Karpas-422 (cell line): ENCODE measurements at regions not wholly inside any gene's neighbourhood (a gene's known extent, or its start where the extent isn't known, plus 50 kb on each side); places are given as distances from the start of the nearest gene placed in this dataset.
"Not testable (repeated sequence)": the region's sequence is repeated elsewhere in the genome, so short reads cannot be mapped to it uniquely, and the experiment has no call there.

Source experiments
- DNase-seq: peaks from one replicate; pipeline ENCODE4 v3.0.0-alpha.2; 2015
- H2AFZ ChIP-seq: fragments of 200-600 bp; sonication (generic); 2 replicates; pipeline ENCODE4 v1.6.1; 2014; ENCODE audit warnings: antibody characterized with exemption, low read length, mixed read lengths
- H3K27ac ChIP-seq: fragments of 200-600 bp; sonication (generic); 2 replicates; pipeline ENCODE4 v1.5.1; 2014; ENCODE audit warnings: mild to moderate bottlenecking, low read length, moderate library complexity
- H3K27me3 ChIP-seq: fragments of 200-600 bp; sonication (generic); 2 replicates; pipeline ENCODE4 v1.6.1; 2014; ENCODE audit warnings: low read length, mixed read lengths
- H3K36me3 ChIP-seq: fragments of 200-600 bp; sonication (generic); 2 replicates; pipeline ENCODE4 v1.6.1; 2014; ENCODE audit warnings: low read length, mixed read lengths; ENCODE audit not compliant: insufficient read depth
- H3K4me1 ChIP-seq: fragments of 200-600 bp; sonication (generic); 2 replicates; pipeline ENCODE4 v1.6.1; 2014; ENCODE audit warnings: mild to moderate bottlenecking, low read length, mixed read lengths
- H3K4me2 ChIP-seq: fragments of 200-600 bp; sonication (generic); 2 replicates; pipeline ENCODE4 v1.6.1; 2014; ENCODE audit warnings: low read length, low read depth, mild to moderate bottlenecking; ENCODE audit not compliant: poor library complexity, severe bottlenecking
- H3K4me3 ChIP-seq: fragments of 200-600 bp; sonication (generic); 2 replicates; pipeline ENCODE4 v1.5.1; 2014; ENCODE audit warnings: mild to moderate bottlenecking, antibody characterized with exemption, low read length, mixed read lengths
- H3K79me2 ChIP-seq: fragments of 200-600 bp; sonication (generic); 2 replicates; pipeline ENCODE4 v1.6.1; 2014; ENCODE audit warnings: mild to moderate bottlenecking, low read length, mixed read lengths
- H3K9ac ChIP-seq: fragments of 200-600 bp; sonication (generic); 2 replicates; pipeline ENCODE4 v1.6.0; 2014; ENCODE audit warnings: low read length
- H3K9me2 ChIP-seq: fragments of 200-600 bp; sonication (generic), shearing (Covaris generic); replicated peaks from 2 replicates; pipeline ENCODE4 v1.6.0; 2014; ENCODE audit warnings: mild to moderate bottlenecking, low read length, moderate library complexity; ENCODE audit not compliant: insufficient read depth
- H3K9me3 ChIP-seq: fragments of 300-700, 200-600 bp; sonication (generic); 2 replicates; pipeline ENCODE4 v1.6.1; 2014; ENCODE audit warnings: low read length, mixed read lengths
- H4K20me1 ChIP-seq: fragments of 200-600 bp; sonication (generic); 2 replicates; pipeline ENCODE4 v1.6.1; 2014; ENCODE audit warnings: mild to moderate bottlenecking, antibody characterized with exemption, low read length, low read depth; ENCODE audit not compliant: insufficient read depth

DNA sequence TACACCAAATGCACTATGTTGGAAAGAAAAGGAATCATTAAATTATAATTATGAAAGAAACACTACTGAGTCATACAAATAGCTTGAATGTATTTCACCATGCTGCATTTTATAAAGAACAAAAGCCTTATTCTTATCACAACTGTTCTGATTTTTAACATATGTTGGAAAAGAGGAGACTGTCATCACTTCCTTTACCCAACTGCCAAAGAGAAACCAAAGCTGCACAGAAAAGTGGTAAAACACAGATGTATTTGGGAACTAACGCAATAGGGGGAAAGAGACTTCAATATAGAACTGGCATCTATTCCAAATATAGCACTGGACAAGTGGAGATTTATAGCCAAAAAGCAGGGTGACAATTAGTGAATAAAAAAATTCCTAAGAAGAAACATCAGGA lies 181.0 kb downstream of the SPANXN3 start:
- DNase-seq = no peak
- H3K36me3 ChIP-seq = no peaks in the 10 kb centered on the region
- no peaks in the 10 kb centered on the region for H4K20me1 ChIP-seq
- no peaks in the 10 kb centered on the region for H3K9me2 ChIP-seq
- H3K27ac ChIP-seq = no peak overlapping the region
- H3K4me3 ChIP-seq = no peak overlapping the region
- H3K27me3 ChIP-seq = no peaks in the 10 kb centered on the region
- H3K4me2 ChIP-seq = no peak overlapping the region
- H2AFZ ChIP-seq = no peak overlapping the region
- no peak overlapping the region for H3K9ac ChIP-seq
- H3K9me3 ChIP-seq = peaks cover 35% of the 10 kb centered on the region
- no peaks in the 10 kb centered on the region for H3K79me2 ChIP-seq
- no peaks in the 10 kb centered on the region for H3K4me1 ChIP-seq

- Histone ChIP-seq H2AFZ (no peak overlapping the region), H3K4me3 (no peak overlapping the region), H3K9me2 (no peaks in the 10 kb centered on the region), H3K9me3 (peaks cover 20% of the 10 kb centered on the region), H3K27ac (no peak overlapping the region), H3K4me1 (no peaks in the 10 kb centered on the region), H3K79me2 (no peaks in the 10 kb centered on the region), H3K9ac (no peak overlapping the region), H3K4me2 (no peak overlapping the region), H3K27me3 (no peaks in the 10 kb centered on the region), H4K20me1 (no peaks in the 10 kb centered on the region), H3K36me3 (no peaks in the 10 kb centered on the region)
- no peak for DNase-seq
These were observed 197.7 kb downstream of the SPANXN3 start for GRCh38 chrX:143319526-143319925.

DNA sequence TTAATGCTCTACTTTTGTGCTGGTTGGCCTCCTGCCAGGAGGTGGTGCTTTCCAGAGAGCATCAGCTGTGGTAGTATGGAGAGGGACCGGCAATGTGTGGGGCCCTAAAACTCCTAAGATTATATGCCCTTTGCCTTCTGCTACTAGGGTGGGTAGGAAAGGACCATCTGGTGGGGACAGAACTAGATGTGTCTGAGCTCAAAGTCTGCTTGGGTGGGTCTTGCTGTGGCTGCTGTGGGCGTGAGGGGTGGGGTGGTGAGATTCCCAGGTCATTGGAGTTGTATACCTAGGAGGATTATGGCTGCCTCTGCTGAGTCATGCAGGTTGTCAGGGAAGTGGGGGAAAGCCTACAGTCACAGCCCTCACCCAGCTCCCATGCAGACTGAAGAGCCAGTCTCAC lies 198.4 kb downstream of the SPANXN3 start:
- not testable (repeated sequence) for H3K79me2 ChIP-seq, H3K9me2 ChIP-seq, H3K4me2 ChIP-seq, H3K9ac ChIP-seq, H3K4me3 ChIP-seq, H4K20me1 ChIP-seq, H3K27me3 ChIP-seq, H3K27ac ChIP-seq, H2AFZ ChIP-seq, H3K36me3 ChIP-seq, H3K4me1 ChIP-seq, DNase-seq
- H3K9me3 ChIP-seq = peaks cover 20% of the 10 kb centered on the region

- Histone ChIP-seq H3K36me3 (no peaks in the 10 kb centered on the region), H3K4me1 (no peaks in the 10 kb centered on the region), H3K9me3 (peaks cover 14% of the 10 kb centered on the region), H3K9ac (no peak overlapping the region), H3K27ac (no peak overlapping the region), H3K27me3 (no peaks in the 10 kb centered on the region), H3K4me2 (no peak overlapping the region), H3K4me3 (no peak overlapping the region), H3K79me2 (no peaks in the 10 kb centered on the region), H3K9me2 (no peaks in the 10 kb centered on the region), H4K20me1 (no peaks in the 10 kb centered on the region), H2AFZ (no peak overlapping the region)
- DNase-seq = no peak
These were observed 210.0 kb downstream of the SPANXN3 start for GRCh38 chrX:143306991-143307937.

DNA sequence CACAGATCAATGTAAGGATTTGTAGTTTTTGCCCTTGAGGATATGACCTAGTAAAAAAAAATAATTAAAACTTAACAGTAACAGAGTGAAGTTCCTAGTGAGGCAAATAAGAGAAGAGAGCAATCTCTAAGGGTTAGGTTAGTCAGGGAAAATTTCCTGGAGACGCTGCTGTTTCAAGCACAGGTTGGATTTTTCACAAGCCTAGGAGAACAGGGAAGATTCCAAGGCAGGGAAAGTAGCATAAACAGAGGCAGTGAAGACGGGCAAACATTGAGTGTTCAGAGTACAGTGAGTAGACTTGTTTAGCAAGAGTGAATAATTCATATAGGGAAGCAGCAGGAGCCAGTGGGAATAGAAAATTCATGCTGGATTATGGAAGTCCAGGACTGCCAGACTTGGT lies 212.8 kb downstream of the SPANXN3 start:
- Histone ChIP-seq H3K36me3 (no peaks in the 10 kb centered on the region), H3K27me3 (no peaks in the 10 kb centered on the region), H3K4me3 (no peak overlapping the region), H3K4me2 (no peak overlapping the region), H3K9me3 (peaks cover 11% of the 10 kb centered on the region; the same call in 1 of the 2 replicates), H3K27ac (no peak overlapping the region), H3K4me1 (no peaks in the 10 kb centered on the region), H2AFZ (no peak overlapping the region), H3K9me2 (no peaks in the 10 kb centered on the region), H3K9ac (no peak overlapping the region), H4K20me1 (no peaks in the 10 kb centered on the region), H3K79me2 (no peaks in the 10 kb centered on the region)
- no peak for DNase-seq

- Histone ChIP-seq H3K4me1 (no peaks in the 10 kb centered on the region), H3K79me2 (no peaks in the 10 kb centered on the region), H3K9me2 (no peaks in the 10 kb centered on the region), H3K9ac (no peak overlapping the region), H3K36me3 (no peaks in the 10 kb centered on the region), H3K4me3 (no peak overlapping the region), H4K20me1 (no peaks in the 10 kb centered on the region), H3K27me3 (no peaks in the 10 kb centered on the region), H2AFZ (no peak overlapping the region), H3K9me3 (peaks cover 11% of the 10 kb centered on the region; the same call in 1 of the 2 replicates), H3K4me2 (no peak overlapping the region), H3K27ac (no peak overlapping the region)
- DNase-seq = no peak
These were observed 213.2 kb downstream of the SPANXN3 start for GRCh38 chrX:143304025-143304424.

DNA sequence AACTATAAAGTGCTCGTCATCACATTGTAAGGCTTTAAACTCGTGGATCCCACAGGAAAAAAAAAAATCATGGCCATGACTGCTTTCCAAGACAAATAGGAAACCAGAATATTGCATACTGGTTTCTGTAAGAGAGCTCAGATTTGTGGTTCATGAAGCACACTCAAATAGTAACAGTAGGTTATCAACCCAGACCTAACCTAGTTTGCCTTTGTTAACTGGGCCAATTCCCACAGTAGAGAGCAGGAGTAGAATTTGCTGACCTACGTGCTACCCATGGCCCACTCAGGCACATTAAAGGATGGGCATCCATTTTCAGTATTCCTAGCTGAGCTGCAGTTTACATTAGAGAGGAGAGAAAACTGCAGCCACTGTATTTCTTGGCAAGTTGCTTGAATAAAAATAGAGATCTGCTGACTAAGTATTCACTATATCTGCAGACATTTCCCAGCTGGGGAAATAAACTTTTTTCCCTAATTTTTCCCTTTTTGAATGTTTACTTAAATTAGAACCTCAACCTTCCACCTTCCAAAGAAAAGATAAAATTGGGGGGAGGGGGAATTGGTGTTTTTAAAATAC lies 218.5 kb downstream of the SPANXN3 start:
- H3K4me2 ChIP-seq = no peak overlapping the region
- DNase-seq = no peak
- H3K9me3 ChIP-seq = peaks cover 24% of the 10 kb centered on the region
- no peaks in the 10 kb centered on the region for H3K4me1 ChIP-seq
- no peaks in the 10 kb centered on the region for H4K20me1 ChIP-seq
- no peaks in the 10 kb centered on the region for H3K36me3 ChIP-seq
- no peaks in the 10 kb centered on the region for H3K9me2 ChIP-seq
- H3K27ac ChIP-seq = no peak overlapping the region
- no peak overlapping the region for H3K9ac ChIP-seq
- H3K79me2 ChIP-seq = no peaks in the 10 kb centered on the region
- no peaks in the 10 kb centered on the region for H3K27me3 ChIP-seq
- H3K4me3 ChIP-seq = no peak overlapping the region
- H2AFZ ChIP-seq = no peak overlapping the region

DNA sequence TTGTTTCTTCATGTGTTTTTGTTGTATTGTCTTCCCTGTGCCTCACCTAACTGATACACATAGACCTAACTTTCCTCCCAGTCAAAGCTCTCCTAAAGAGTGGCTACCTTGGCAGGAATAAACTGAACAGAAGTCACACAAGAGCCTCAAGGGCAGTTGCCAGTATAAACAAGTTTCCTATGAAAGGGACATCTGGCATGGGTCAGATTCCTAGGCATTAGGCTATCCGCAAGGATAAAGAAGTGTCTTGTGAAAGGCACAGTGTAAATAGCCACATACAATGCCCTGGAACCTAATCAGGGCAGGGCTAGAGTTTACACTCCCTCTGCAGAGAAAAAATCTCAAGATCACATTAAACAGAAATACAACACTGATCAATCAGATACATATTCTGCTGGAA lies 220.8 kb downstream of the SPANXN3 start:
- Histone ChIP-seq H3K4me2 (no peak overlapping the region), H3K27me3 (no peaks in the 10 kb centered on the region), H3K79me2 (no peaks in the 10 kb centered on the region), H3K9me2 (no peaks in the 10 kb centered on the region), H3K36me3 (no peaks in the 10 kb centered on the region), H2AFZ (no peak overlapping the region), H4K20me1 (no peaks in the 10 kb centered on the region), H3K4me3 (no peak overlapping the region), H3K4me1 (no peaks in the 10 kb centered on the region), H3K27ac (no peak overlapping the region), H3K9ac (no peak overlapping the region), H3K9me3 (peaks cover 26% of the 10 kb centered on the region)
- DNase-seq = no peak
